Prostate gland (tissue), 2 donors: ENCODE measurements at regions not wholly inside any gene's neighbourhood (a gene's known extent, or its start where the extent isn't known, plus 50 kb on each side); places are given as distances from the start of the nearest gene placed in this dataset.

ENCODE experiments used
- CTCF ChIP-seq, 4 experiments: fragments of 200-600 bp in 2 of 4; fragments of 450-650 bp in 2 of 4; sonication (generic) in 2 of 4; IDR thresholded peaks; 1 replicate in 3 of 4; 2 replicates in 1 of 4; pipeline ENCODE4 v1.5.1; 2016 to 2019; ENCODE audit warnings: antibody characterized with exemption in 4 of 4, mild to moderate bottlenecking in 2 of 4, moderate library complexity in 2 of 4
- POLR2AphosphoS5 ChIP-seq: sonication (generic); formaldehyde crosslinking; IDR thresholded peaks from one replicate; pipeline ENCODE4 v1.6.1; 2017; ENCODE audit warnings: antibody characterized with exemption

DNA sequence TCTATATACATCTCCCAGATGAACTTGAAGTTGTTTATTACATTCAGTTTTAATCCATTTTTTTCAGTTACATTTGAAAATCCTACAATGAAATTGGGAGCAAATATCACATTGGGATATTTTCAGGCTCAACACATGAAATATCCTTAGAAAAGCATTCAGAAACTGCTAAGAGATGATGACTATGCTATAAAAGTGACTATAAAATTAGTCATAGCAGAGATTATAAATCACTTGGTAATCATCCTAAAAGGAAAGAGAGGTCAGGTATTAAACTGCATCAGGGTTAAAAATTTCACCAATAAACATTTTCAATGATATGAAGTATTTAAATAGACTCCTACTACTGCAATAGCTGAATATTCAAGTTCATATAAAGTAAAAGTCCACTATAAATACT lies 987.7 kb downstream of the GRIK2 start:
- TF ChIP-seq CTCF (IDR thresholded peaks at IDR 0.05) = no peak
- no peak for TF ChIP-seq POLR2AphosphoS5
